PC-3 (cell line): ENCODE measurements at regions not wholly inside any gene's neighbourhood (a gene's known extent, or its start where the extent isn't known, plus 50 kb on each side); places are given as distances from the start of the nearest gene placed in this dataset.

Source experiments
- EZH2 ChIP-seq: fragments of 300-600 bp; sonication (generic); IDR thresholded peaks from one replicate; pipeline ENCODE4 v1.6.1; 2017; ENCODE audit warnings: antibody characterized with exemption, mild to moderate bottlenecking, low read length; ENCODE audit not compliant: unreplicated experiment
- TF ChIP-seq, protein P1 (sequence below): fragments of 300-600 bp; sonication (generic); conservative IDR thresholded peaks from 2 replicates; pipeline ENCODE4 v1.5.1; 2017; ENCODE audit warnings: antibody characterized with exemption, low read depth, mild to moderate bottlenecking, low read length

DNA sequence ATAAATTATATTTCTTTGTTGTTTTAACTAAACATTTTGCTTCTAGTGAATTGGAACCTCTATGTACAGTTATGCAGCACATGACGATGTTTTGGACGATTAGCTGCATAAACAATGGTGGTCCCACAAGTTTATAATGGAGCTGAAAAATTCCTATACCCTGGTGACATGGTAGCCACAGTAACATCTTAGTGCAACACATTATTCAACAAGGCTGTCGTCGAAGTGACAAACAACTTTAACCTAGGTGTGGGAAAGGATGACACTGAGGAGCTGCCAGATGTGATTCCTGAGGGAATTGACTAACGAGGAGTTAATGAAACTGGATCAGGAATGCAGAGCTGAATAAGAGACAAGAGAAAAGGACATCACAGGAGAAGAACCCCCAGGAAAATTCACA lies 588.9 kb upstream of the EPHA6 start:
- TF ChIP-seq EZH2 = no peak
- TF ChIP-seq, protein P1, sequence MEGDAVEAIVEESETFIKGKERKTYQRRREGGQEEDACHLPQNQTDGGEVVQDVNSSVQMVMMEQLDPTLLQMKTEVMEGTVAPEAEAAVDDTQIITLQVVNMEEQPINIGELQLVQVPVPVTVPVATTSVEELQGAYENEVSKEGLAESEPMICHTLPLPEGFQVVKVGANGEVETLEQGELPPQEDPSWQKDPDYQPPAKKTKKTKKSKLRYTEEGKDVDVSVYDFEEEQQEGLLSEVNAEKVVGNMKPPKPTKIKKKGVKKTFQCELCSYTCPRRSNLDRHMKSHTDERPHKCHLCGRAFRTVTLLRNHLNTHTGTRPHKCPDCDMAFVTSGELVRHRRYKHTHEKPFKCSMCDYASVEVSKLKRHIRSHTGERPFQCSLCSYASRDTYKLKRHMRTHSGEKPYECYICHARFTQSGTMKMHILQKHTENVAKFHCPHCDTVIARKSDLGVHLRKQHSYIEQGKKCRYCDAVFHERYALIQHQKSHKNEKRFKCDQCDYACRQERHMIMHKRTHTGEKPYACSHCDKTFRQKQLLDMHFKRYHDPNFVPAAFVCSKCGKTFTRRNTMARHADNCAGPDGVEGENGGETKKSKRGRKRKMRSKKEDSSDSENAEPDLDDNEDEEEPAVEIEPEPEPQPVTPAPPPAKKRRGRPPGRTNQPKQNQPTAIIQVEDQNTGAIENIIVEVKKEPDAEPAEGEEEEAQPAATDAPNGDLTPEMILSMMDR = no peak
